Common myeloid progenitor, CD34-positive (primary cell): ENCODE measurements at regions not wholly inside any gene's neighbourhood (a gene's known extent, or its start where the extent isn't known, plus 50 kb on each side); places are given as distances from the start of the nearest gene placed in this dataset.

Source experiments
- CTCF ChIA-PET: fragments of 350-600 bp; sonication (Branson Sonifier 250); formaldehyde crosslinking; loops from one replicate; lab custom pipeline; 2021; ENCODE audit warnings: antibody characterized with exemption; lab: Charles Lee
- POLR2A ChIA-PET: fragments of 350-600 bp; sonication (Branson Sonifier 250); formaldehyde crosslinking; loops from one replicate; lab custom pipeline; 2021; ENCODE audit warnings: antibody characterized with exemption; lab: Charles Lee
- DNase-seq, 3 donors: peaks; one replicate each; pipeline versions ENCODE4 v3.0.0 to v3.0.0-alpha.2; 2013
- H3K27ac ChIP-seq, 2 experiments: 1 replicate in 1 of 2; 2 replicates in 1 of 2; pipeline ENCODE4 v1.7.0; 2013; ENCODE audit warnings: inconsistent platforms in 2 of 2, low read length in 2 of 2, mild to moderate bottlenecking in 2 of 2, low read depth in 1 of 2, moderate library complexity in 1 of 2; ENCODE audit not compliant: severe bottlenecking in 2 of 2, insufficient read depth in 1 of 2, poor library complexity in 1 of 2
- H3K27me3 ChIP-seq, 5 experiments: replicated peaks in 2 of 5; 1 replicate in 3 of 5; 2 replicates in 2 of 5; pipeline versions ENCODE4 v1.6.1 to v1.7.0; 2013; ENCODE audit warnings: low read length in 4 of 5, mild to moderate bottlenecking in 2 of 5, moderate library complexity in 2 of 5, inconsistent platforms in 1 of 5; ENCODE audit not compliant: insufficient read depth in 5 of 5, control insufficient read depth in 4 of 5
- H3K36me3 ChIP-seq, 4 experiments: 1 replicate in 2 of 4; 2 replicates in 2 of 4; pipeline versions ENCODE4 v1.6.1 to v1.7.0; 2013; ENCODE audit warnings: low read length in 3 of 4, control low read depth in 1 of 4, mild to moderate bottlenecking in 1 of 4; ENCODE audit not compliant: control insufficient read depth in 4 of 4, insufficient read depth in 4 of 4
- H3K4me1 ChIP-seq, 4 experiments: 1 replicate in 3 of 4; 2 replicates in 1 of 4; pipeline versions ENCODE4 v1.6.1 to v1.7.1; 2013; ENCODE audit warnings: low read length in 3 of 4, mild to moderate bottlenecking in 3 of 4, control low read depth in 1 of 4, inconsistent platforms in 1 of 4, moderate library complexity in 1 of 4; ENCODE audit not compliant: control insufficient read depth in 4 of 4, insufficient read depth in 4 of 4; ENCODE audit errors: control extremely low read depth in 1 of 4
- H3K4me3 ChIP-seq, 7 experiments: 1 replicate in 4 of 7; 2 replicates in 3 of 7; pipeline versions ENCODE4 v1.5.1 to v1.7.0; 2013; ENCODE audit warnings: mild to moderate bottlenecking in 7 of 7, low read length in 6 of 7, moderate library complexity in 6 of 7, inconsistent platforms in 2 of 7, low read depth in 2 of 7, control low read depth in 1 of 7; ENCODE audit not compliant: insufficient read depth in 4 of 7, control insufficient read depth in 1 of 7; ENCODE audit errors: extremely low read depth in 1 of 7
- H3K9me3 ChIP-seq, 5 experiments: 1 replicate in 4 of 5; 2 replicates in 1 of 5; pipeline versions ENCODE4 v1.6.1 to v1.7.1; 2013; ENCODE audit warnings: low read length in 4 of 5, mild to moderate bottlenecking in 2 of 5, inconsistent platforms in 1 of 5, low read depth in 1 of 5, moderate library complexity in 1 of 5; ENCODE audit not compliant: control insufficient read depth in 4 of 5, insufficient read depth in 2 of 5; ENCODE audit errors: control extremely low read depth in 1 of 5
- WGBS: methylation state at CpG from one replicate; pipeline ENCODE4 v1.1.5; 2013; ENCODE audit not compliant: insufficient coverage; 5-methylcytosine and 5-hydroxymethylcytosine counted together

GRCh38 chr2:144074450-144074849, 445.5 kb downstream of the ZEB2 start:
- ChIA-PET CTCF (no interaction called here), POLR2A (no interaction called here)
- Histone ChIP-seq H3K4me3 (no peak overlapping the region), H3K4me1 (peaks cover 0 to under 1% (median under 1%) of the 10 kb centered on the region in 4 experiments), H3K9me3 (no peaks in the 10 kb centered on the region), H3K36me3 (no peaks in the 10 kb centered on the region), H3K27ac (no peak overlapping the region), H3K27me3 (no peaks in the 10 kb centered on the region)
- no CpG with 5 or more reads among the region's 3 CpGs for WGBS
- no peak for DNase-seq

GRCh38 chr2:144071461-144071860, 448.5 kb downstream of the ZEB2 start:
- no peak overlapping the region for H3K27ac ChIP-seq
- no peaks in the 10 kb centered on the region for H3K27me3 ChIP-seq
- H3K36me3 ChIP-seq: no peaks in the 10 kb centered on the region
- ChIA-PET CTCF (no interaction called here), POLR2A (no interaction called here)
- H3K4me1 ChIP-seq: peaks cover 2 to 10% (median 6%) of the 10 kb centered on the region in 4 experiments
- no peak overlapping the region for H3K4me3 ChIP-seq
- no peaks in the 10 kb centered on the region for H3K9me3 ChIP-seq
- no peak for DNase-seq
- WGBS: 100% methylated on average over 3 of the region's 4 CpGs

GRCh38 chr2:144067506-144067905, 452.4 kb downstream of the ZEB2 start:
- Histone ChIP-seq H3K36me3 (no peaks in the 10 kb centered on the region), H3K27me3 (no peaks in the 10 kb centered on the region), H3K4me3 (no peak overlapping the region), H3K9me3 (no peaks in the 10 kb centered on the region), H3K27ac (no peak overlapping the region), H3K4me1 (peaks cover 2 to 10% (median 6%) of the 10 kb centered on the region in 4 experiments)
- ChIA-PET POLR2A (no interaction called here), CTCF (no interaction called here)
- DNase-seq: no peak
- 92% methylated on average over 2 of the region's 2 CpGs for WGBS

- Histone ChIP-seq H3K27ac (no peak overlapping the region), H3K4me3 (no peak overlapping the region), H3K27me3 (no peaks in the 10 kb centered on the region), H3K9me3 (peaks cover 0 to 2% (median 0%) of the 10 kb centered on the region in 5 experiments), H3K36me3 (no peaks in the 10 kb centered on the region), H3K4me1 (peaks cover 0 to 2% (median under 1%) of the 10 kb centered on the region in 4 experiments)
- ChIA-PET CTCF (no interaction called here), POLR2A (no interaction called here)
- DNase-seq: no peak
- WGBS: no CpG with 5 or more reads among the region's 1 CpG
These were observed 456.3 kb downstream of the ZEB2 start for GRCh38 chr2:144063602-144064001.

- POLR2A ChIA-PET: no interaction called here
- no peaks in the 10 kb centered on the region for H3K4me1 ChIP-seq
- no peaks in the 10 kb centered on the region for H3K27me3 ChIP-seq
- H3K9me3 ChIP-seq: peaks cover 0 to 2% (median 0%) of the 10 kb centered on the region in 5 experiments
- H3K27ac ChIP-seq: no peak overlapping the region
- H3K4me3 ChIP-seq: no peak overlapping the region
- no peak for DNase-seq
- WGBS: 100% methylated on average over 1 of the region's 1 CpG
- CTCF ChIA-PET: no interaction called here
- no peaks in the 10 kb centered on the region for H3K36me3 ChIP-seq
These were observed 465.0 kb downstream of the ZEB2 start for GRCh38 chr2:144054911-144055310.

- Histone ChIP-seq H3K27ac (no peak overlapping the region), H3K4me1 (no peaks in the 10 kb centered on the region), H3K9me3 (no peaks in the 10 kb centered on the region), H3K27me3 (no peaks in the 10 kb centered on the region), H3K36me3 (no peaks in the 10 kb centered on the region), H3K4me3 (no peak overlapping the region)
- POLR2A ChIA-PET: no interaction called here
- DNase-seq: no peak
- WGBS: 81% methylated on average over 2 of the region's 4 CpGs
- CTCF ChIA-PET: no interaction called here
These were observed 467.8 kb downstream of the ZEB2 start for GRCh38 chr2:144052083-144052482.

GRCh38 chr2:144049137-144049536, 470.8 kb downstream of the ZEB2 start:
- ChIA-PET POLR2A (no interaction called here), CTCF (interaction anchor here (0.9 kb wide), 1 partner anchor 53 kb away, joined by 3 read pairs; no protein-coding TSS in a partner anchor)
- no peak overlapping the region for H3K27ac ChIP-seq
- no CpG with 5 or more reads among the region's 3 CpGs for WGBS
- H3K36me3 ChIP-seq: no peaks in the 10 kb centered on the region
- H3K4me3 ChIP-seq: no peak overlapping the region
- DNase-seq: no peak
- H3K4me1 ChIP-seq: no peaks in the 10 kb centered on the region
- no peaks in the 10 kb centered on the region for H3K27me3 ChIP-seq
- H3K9me3 ChIP-seq: no peaks in the 10 kb centered on the region
